ENCODE measurements at regions not wholly inside any gene's neighbourhood (a gene's known extent, or its start where the extent isn't known, plus 50 kb on each side); places are given as distances from the start of the nearest gene placed in this dataset.

Small RNA genes lying in the stretch of these regions (small RNA-seq; reads per million reads assigned to genes)
- gene RF00019 (0 to 1.2 (median 0) reads per million in 3 experiments), gene RF00413 (0 reads per million in 3 experiments)

All from neural cell (in vitro differentiated cells).